GM18858 (cell line): ENCODE measurements at regions not wholly inside any gene's neighbourhood (a gene's known extent, or its start where the extent isn't known, plus 50 kb on each side); places are given as distances from the start of the nearest gene placed in this dataset.
"Not testable (repeated sequence)": the region's sequence is repeated elsewhere in the genome, so short reads cannot be mapped to it uniquely, and the experiment has no call there.

Experiments used
- ATAC-seq: cut with Tn5 transposase; IDR thresholded peaks from one replicate; pipeline ENCODE4 v1.9.1; 2021; ENCODE audit not compliant: unreplicated experiment

- no peak for ATAC-seq
Measured at GRCh38 chr20:1845163-1845523, 50.1 kb upstream of the SIRPA start.

GRCh38 chr20:1844325-1845162 lies 50.7 kb upstream of the SIRPA start:
- ATAC-seq, result peak; percentile 93

- ATAC-seq, result no peak
Measured at GRCh38 chr20:1842281-1842680, 52.9 kb upstream of the SIRPA start.

- no peak for ATAC-seq
Measured at GRCh38 chr20:1841554-1842140, 53.6 kb upstream of the SIRPA start.

- ATAC-seq, result no peak
Measured at GRCh38 chr20:1840817-1841553, 54.2 kb upstream of the SIRPA start.

GRCh38 chr20:1839376-1840317 lies 55.6 kb upstream of the SIRPA start:
- not testable (repeated sequence) for ATAC-seq

- ATAC-seq, result no peak
Measured at GRCh38 chr20:1838556-1839279, 56.5 kb upstream of the SIRPA start.

- ATAC-seq, result no peak
Measured at GRCh38 chr20:1835186-1836035, 59.8 kb upstream of the SIRPA start.

GRCh38 chr20:1833728-1834726 lies 61.2 kb upstream of the SIRPA start:
- no peak for ATAC-seq

GRCh38 chr20:1833216-1833615 lies 62.0 kb upstream of the SIRPA start:
- ATAC-seq, result no peak

GRCh38 chr20:1832634-1833033 lies 62.6 kb upstream of the SIRPA start:
- ATAC-seq, result no peak

GRCh38 chr20:1831606-1832005 lies 63.6 kb upstream of the SIRPA start:
- no peak for ATAC-seq

GRCh38 chr20:1831096-1831495 lies 64.1 kb upstream of the SIRPA start:
- ATAC-seq, result no peak

- ATAC-seq, result no peak
Measured at GRCh38 chr20:1830240-1830639, 65.0 kb upstream of the SIRPA start.

- no peak for ATAC-seq
Measured at GRCh38 chr20:1829531-1829930, 65.7 kb upstream of the SIRPA start.

- ATAC-seq, result no peak
Measured at GRCh38 chr20:1828786-1829131, 66.4 kb upstream of the SIRPA start.

GRCh38 chr20:1827974-1828785 lies 67.0 kb upstream of the SIRPA start:
- ATAC-seq, result no peak
